ENCODE measurements at regions not wholly inside any gene's neighbourhood (a gene's known extent, or its start where the extent isn't known, plus 50 kb on each side); places are given as distances from the start of the nearest gene placed in this dataset.

GRCh38 chr7:116443101-116443523 is 56.4 kb upstream of the CAV2 start:
- TF ChIP-seq ZFP3 (CRISPR knock-in tag; IDR thresholded peaks at IDR 0.05) (no peak), ESRRG (CRISPR knock-in tag; IDR thresholded peaks at IDR 0.05) (no peak), PATZ1 (CRISPR knock-in tag; IDR thresholded peaks at IDR 0.05; ENCODE audit: borderline replicate concordance) (no peak), ISL1 (CRISPR knock-in tag; IDR thresholded peaks at IDR 0.05) (no peak), CSRNP3 (CRISPR knock-in tag; IDR thresholded peaks at IDR 0.05) (no peak), RARB (CRISPR knock-in tag; IDR thresholded peaks at IDR 0.05) (0 out of 2 replicates have a peak, but pooled peaks have one; percentile 19), ZNF70 (CRISPR knock-in tag; IDR thresholded peaks at IDR 0.05) (no peak), SNAI2 (CRISPR knock-in tag; IDR thresholded peaks at IDR 0.05) (no peak), OSR1 (CRISPR knock-in tag; IDR thresholded peaks at IDR 0.05) (no peak), BACH2 (CRISPR knock-in tag; IDR thresholded peaks at IDR 0.05; ENCODE audit: borderline replicate concordance) (no peak), GLIS3 (CRISPR knock-in tag; IDR thresholded peaks at IDR 0.05) (no peak), TOX (CRISPR knock-in tag; IDR thresholded peaks at IDR 0.05; ENCODE audit: borderline replicate concordance) (peak; percentile 56; the same call in 1 of the 2 replicates), ZNF565 (CRISPR knock-in tag; conservative IDR thresholded peaks at IDR 0.05; ENCODE audit: low read depth) (no peak)

All from SK-N-SH treated with all-trans-retinoic acid at 6 μM for 48 hours (cell line).